GM06990 (cell line): ENCODE measurements at regions not wholly inside any gene's neighbourhood (a gene's known extent, or its start where the extent isn't known, plus 50 kb on each side); places are given as distances from the start of the nearest gene placed in this dataset.

ENCODE experiments used
- DNase-seq: peaks from one replicate; pipeline ENCODE4 v3.0.0-alpha.2; 2011; ENCODE audit not compliant: insufficient read length; ENCODE audit errors: extremely low read depth
- H3K27me3 ChIP-seq: replicated peaks from 2 replicates; pipeline ENCODE4 v1.6.0; 2011; ENCODE audit warnings: low read length; ENCODE audit not compliant: control insufficient read depth, insufficient read depth
- H3K36me3 ChIP-seq: 2 replicates; pipeline ENCODE4 v1.5.1; 2011; ENCODE audit warnings: low read length; ENCODE audit not compliant: control insufficient read depth, insufficient read depth
- H3K4me3 ChIP-seq: replicated peaks from 2 replicates; pipeline ENCODE4 v1.5.1; 2011; ENCODE audit warnings: low read depth, mild to moderate bottlenecking, control low read depth, low read length
- CTCF ChIP-seq: IDR thresholded peaks from 2 replicates; pipeline ENCODE4 v1.5.1; 2011; ENCODE audit warnings: low read length, control low read depth, mild to moderate bottlenecking, inconsistent platforms; ENCODE audit not compliant: insufficient read depth, poor library complexity, severe bottlenecking

DNA sequence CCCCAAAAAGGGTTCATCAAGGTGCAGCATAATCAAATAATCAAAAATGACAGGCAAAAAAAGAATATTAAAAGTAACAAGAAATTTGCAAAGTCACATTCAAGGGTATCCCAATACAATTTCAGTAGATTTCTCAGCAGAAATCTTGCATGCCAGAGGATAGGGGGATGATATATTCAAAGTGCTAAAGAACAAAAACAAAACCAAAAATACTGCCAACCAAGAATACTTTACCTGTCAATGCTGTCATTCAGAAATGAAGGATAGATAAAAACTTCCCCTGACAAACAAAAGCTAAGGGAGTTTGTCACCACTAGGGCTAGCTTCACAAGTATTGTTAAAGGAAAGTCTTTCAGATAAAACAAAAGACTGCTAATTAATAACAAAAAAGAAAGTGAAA, 68.7 kb upstream of the EDIL3 start:
- no peak for DNase-seq
- TF ChIP-seq CTCF, result no peak
- Histone ChIP-seq H3K36me3 (no peaks in the 10 kb centered on the region), H3K27me3 (no peaks in the 10 kb centered on the region), H3K4me3 (no peak overlapping the region)

DNA sequence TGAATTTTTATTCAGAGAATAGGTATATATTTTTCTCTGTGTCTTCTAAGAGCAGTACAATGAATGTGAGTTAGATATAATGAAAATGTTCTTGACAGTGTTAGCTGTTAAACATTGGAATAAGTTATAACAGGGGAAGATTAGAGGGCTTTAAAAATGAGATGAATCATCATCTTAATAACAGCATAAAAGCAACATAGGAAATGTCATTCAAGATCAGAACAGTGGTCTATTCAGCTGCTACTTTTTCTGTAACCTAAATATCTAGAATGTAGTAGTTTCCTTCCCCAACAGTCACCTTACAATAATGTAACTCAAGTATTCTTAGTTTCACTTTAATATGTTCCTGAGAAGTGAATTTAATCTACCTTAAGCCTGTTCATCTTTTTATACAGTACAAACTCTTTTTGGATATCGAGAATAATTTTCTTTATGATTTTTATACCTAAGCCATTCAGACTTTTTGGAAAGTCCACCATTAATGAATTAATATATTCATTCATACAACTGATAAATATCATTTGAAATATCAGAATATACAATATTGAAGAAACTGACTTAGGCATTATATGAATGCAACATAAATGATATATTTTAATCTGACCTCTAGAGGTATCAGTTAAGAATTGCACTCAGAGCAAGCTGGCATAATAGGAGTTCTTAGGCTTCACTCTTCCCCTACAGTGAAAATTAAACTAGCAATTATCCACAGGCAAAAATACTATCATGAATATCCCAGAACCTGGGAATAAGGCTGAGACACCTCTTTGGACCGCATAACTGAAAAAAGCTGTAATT, 66.1 kb upstream of the EDIL3 start:
- TF ChIP-seq CTCF, result peak; percentile 18
- H3K4me3 ChIP-seq, result no peak overlapping the region
- no peak for DNase-seq
- H3K27me3 ChIP-seq, result no peaks in the 10 kb centered on the region
- no peaks in the 10 kb centered on the region for H3K36me3 ChIP-seq

DNA sequence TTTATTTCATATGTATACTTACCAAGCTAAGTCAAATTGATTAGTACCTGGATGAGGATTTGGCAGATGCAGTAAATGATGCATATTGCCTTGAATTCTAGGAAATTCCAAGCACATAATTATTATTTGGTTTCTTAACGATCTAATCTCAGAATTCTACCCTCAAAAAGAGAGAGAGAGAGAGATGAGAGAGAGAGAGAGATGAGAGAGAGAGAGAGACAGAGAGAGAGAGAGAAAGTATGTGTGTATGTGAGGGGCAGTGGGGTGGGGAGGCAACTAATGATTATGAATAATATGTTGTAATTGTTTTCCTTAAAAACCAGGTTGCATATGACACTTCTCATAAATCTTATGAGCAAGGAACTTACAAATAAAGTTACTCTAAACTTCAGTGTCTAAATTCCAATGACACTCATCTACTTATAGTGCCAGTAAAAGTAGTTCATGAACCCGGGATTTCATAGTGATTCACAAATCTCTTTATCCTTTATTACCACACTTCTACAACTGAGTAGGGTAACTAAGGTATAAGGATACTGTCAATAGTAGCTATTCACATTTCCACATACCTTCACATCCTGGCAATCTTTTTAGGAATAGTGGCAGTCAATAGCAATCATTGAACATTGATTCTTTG, 60.5 kb upstream of the EDIL3 start:
- Histone ChIP-seq H3K27me3 (no peaks in the 10 kb centered on the region), H3K4me3 (no peak overlapping the region), H3K36me3 (no peaks in the 10 kb centered on the region)
- no peak for DNase-seq
- TF ChIP-seq CTCF, result no peak

GRCh38 chr5:84438456-84438855, 53.8 kb upstream of the EDIL3 start:
- TF ChIP-seq CTCF, result no peak
- Histone ChIP-seq H3K36me3 (no peaks in the 10 kb centered on the region), H3K4me3 (no peak overlapping the region), H3K27me3 (no peaks in the 10 kb centered on the region)
- no peak for DNase-seq

- Histone ChIP-seq H3K27me3 (no peaks in the 10 kb centered on the region), H3K36me3 (no peaks in the 10 kb centered on the region), H3K4me3 (no peak overlapping the region)
- no peak for TF ChIP-seq CTCF
- no peak for DNase-seq
Observed at GRCh38 chr5:84437673-84438315, 53.1 kb upstream of the EDIL3 start.
